Ishikawa (cell line): ENCODE measurements at regions not wholly inside any gene's neighbourhood (a gene's known extent, or its start where the extent isn't known, plus 50 kb on each side); places are given as distances from the start of the nearest gene placed in this dataset.

ENCODE experiments used
- CEBPB ChIP-seq: IDR thresholded peaks from 2 replicates; pipeline ENCODE4 v1.6.1; 2012
- CREB1 ChIP-seq: IDR thresholded peaks from 2 replicates; pipeline ENCODE4 v1.6.1; 2012; ENCODE audit warnings: low read depth
- EGR1 ChIP-seq: IDR thresholded peaks from 2 replicates; pipeline ENCODE4 v1.6.1; 2012
- EP300 ChIP-seq: IDR thresholded peaks from 2 replicates; pipeline ENCODE4 v1.6.1; 2012; ENCODE audit warnings: borderline replicate concordance
- FOXM1 ChIP-seq: IDR thresholded peaks from 2 replicates; pipeline ENCODE4 v1.6.1; 2012; ENCODE audit warnings: low read depth, borderline replicate concordance
- NFIC ChIP-seq: IDR thresholded peaks from 2 replicates; pipeline ENCODE4 v1.6.1; 2012
- RAD21 ChIP-seq: IDR thresholded peaks from 2 replicates; pipeline ENCODE4 v1.6.1; 2012; ENCODE audit warnings: low read depth
- TAF1 ChIP-seq: IDR thresholded peaks from 2 replicates; pipeline ENCODE4 v1.6.1; 2012; ENCODE audit warnings: low read depth, mild to moderate bottlenecking
- TCF12 ChIP-seq: IDR thresholded peaks from 2 replicates; pipeline ENCODE4 v1.6.1; 2012; ENCODE audit warnings: low read depth
- TEAD4 ChIP-seq: IDR thresholded peaks from 2 replicates; pipeline ENCODE4 v1.6.1; 2012
- USF1 ChIP-seq: IDR thresholded peaks from 2 replicates; pipeline ENCODE4 v1.6.1; 2012
- YY1 ChIP-seq: IDR thresholded peaks from 2 replicates; pipeline ENCODE4 v1.6.1; 2012; ENCODE audit warnings: low read depth
- ZBTB7A ChIP-seq: IDR thresholded peaks from 2 replicates; pipeline ENCODE4 v1.6.1; 2012; ENCODE audit warnings: low read depth
- TF ChIP-seq, protein P1 (sequence below): IDR thresholded peaks from 2 replicates; pipeline ENCODE4 v1.6.1; 2012
- TF ChIP-seq, protein P2 (sequence below): IDR thresholded peaks from 2 replicates; pipeline ENCODE4 v1.6.1; 2012; ENCODE audit warnings: low read depth, mild to moderate bottlenecking

GRCh38 chr4:124904723-124905388 is 192.3 kb upstream of the ANKRD50 start:
- TF ChIP-seq EP300: no peak
- TF ChIP-seq TAF1: no peak

GRCh38 chr4:124903995-124904722 is 191.6 kb upstream of the ANKRD50 start:
- TF ChIP-seq EGR1 (no peak), TCF12 (0 out of 2 replicates have a peak, but pooled peaks have one; percentile 48), NFIC (peak; percentile 89), YY1 (peak; percentile 73; the same call in 1 of the 2 replicates), CEBPB (no peak), RAD21 (peak; percentile 24; the same call in 1 of the 2 replicates), CREB1 (no peak), EP300 (peak; percentile 66; the same call in 1 of the 2 replicates), TEAD4 (peak; percentile 50), FOXM1 (no peak)
- TF ChIP-seq, protein P1, sequence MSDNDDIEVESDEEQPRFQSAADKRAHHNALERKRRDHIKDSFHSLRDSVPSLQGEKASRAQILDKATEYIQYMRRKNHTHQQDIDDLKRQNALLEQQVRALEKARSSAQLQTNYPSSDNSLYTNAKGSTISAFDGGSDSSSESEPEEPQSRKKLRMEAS: no peak; the same call in 1 of the 2 replicates

DNA sequence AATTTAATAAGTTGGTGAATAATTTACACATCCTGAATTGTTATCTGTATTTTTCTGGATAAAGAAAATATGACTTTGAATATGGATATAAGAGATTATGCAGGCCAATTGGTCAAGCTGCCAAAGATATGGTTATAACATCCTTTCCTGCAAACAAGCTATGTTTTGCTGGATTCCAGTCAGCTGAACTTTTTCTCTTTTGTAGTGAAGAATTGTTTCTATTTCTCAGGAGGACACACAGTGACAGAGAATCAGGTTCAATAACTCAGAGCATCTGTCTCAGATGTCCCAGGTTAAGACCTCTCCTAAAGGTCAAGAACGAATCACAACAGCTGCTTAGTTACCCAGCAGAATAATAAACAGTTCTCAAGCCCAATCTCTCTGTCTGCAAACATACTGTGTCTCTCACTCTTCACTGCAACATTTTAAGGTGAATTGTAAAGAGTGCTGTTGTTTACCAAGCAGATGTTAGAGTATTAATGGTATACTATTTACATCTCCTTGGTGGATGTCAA is 189.5 kb upstream of the ANKRD50 start:
- TF ChIP-seq EP300: no peak
- TF ChIP-seq, protein P1: no peak
- no peak for TF ChIP-seq TCF12
- TF ChIP-seq NFIC: no peak
- TF ChIP-seq TAF1: no peak
- no peak for TF ChIP-seq TEAD4
- no peak for TF ChIP-seq USF1
- TF ChIP-seq YY1: no peak
- TF ChIP-seq ZBTB7A: no peak
- TF ChIP-seq CEBPB: no peak
- no peak for TF ChIP-seq EGR1

DNA sequence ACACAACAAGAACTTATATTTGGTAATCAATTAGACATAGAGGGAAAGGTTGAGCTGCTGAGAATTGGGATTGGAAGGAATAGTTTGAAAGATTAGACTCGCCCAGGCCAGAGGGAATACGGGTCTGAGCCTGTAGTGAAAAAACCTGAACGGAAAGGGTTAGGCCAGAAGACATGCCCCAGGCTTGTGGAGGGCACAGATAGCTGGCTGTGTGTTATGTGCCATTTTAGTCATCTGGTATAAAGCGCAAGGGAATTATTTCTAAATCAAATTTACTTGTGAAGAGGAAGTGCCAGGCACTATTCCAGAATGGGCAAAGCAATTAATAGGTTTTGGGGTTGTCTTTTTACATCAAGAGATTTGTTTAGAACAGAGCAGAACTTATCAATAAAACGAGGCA is 187.5 kb upstream of the ANKRD50 start:
- TF ChIP-seq, protein P1: no peak
- TF ChIP-seq USF1: no peak
- no peak for TF ChIP-seq FOXM1
- TF ChIP-seq TAF1: no peak
- TF ChIP-seq TEAD4: no peak
- TF ChIP-seq, protein P2, sequence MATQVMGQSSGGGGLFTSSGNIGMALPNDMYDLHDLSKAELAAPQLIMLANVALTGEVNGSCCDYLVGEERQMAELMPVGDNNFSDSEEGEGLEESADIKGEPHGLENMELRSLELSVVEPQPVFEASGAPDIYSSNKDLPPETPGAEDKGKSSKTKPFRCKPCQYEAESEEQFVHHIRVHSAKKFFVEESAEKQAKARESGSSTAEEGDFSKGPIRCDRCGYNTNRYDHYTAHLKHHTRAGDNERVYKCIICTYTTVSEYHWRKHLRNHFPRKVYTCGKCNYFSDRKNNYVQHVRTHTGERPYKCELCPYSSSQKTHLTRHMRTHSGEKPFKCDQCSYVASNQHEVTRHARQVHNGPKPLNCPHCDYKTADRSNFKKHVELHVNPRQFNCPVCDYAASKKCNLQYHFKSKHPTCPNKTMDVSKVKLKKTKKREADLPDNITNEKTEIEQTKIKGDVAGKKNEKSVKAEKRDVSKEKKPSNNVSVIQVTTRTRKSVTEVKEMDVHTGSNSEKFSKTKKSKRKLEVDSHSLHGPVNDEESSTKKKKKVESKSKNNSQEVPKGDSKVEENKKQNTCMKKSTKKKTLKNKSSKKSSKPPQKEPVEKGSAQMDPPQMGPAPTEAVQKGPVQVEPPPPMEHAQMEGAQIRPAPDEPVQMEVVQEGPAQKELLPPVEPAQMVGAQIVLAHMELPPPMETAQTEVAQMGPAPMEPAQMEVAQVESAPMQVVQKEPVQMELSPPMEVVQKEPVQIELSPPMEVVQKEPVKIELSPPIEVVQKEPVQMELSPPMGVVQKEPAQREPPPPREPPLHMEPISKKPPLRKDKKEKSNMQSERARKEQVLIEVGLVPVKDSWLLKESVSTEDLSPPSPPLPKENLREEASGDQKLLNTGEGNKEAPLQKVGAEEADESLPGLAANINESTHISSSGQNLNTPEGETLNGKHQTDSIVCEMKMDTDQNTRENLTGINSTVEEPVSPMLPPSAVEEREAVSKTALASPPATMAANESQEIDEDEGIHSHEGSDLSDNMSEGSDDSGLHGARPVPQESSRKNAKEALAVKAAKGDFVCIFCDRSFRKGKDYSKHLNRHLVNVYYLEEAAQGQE: no peak
- no peak for TF ChIP-seq YY1
- TF ChIP-seq EGR1: no peak

- TF ChIP-seq CEBPB (no peak), ZBTB7A (no peak), TAF1 (no peak), RAD21 (no peak), TEAD4 (no peak), NFIC (no peak), USF1 (no peak), YY1 (no peak), FOXM1 (no peak), TCF12 (no peak), EP300 (no peak), CREB1 (no peak), EGR1 (no peak)
- TF ChIP-seq, protein P1: no peak
- TF ChIP-seq, protein P2: no peak
Observed at GRCh38 chr4:124890522-124890921, 178.0 kb upstream of the ANKRD50 start.
